ENCODE measurements at regions not wholly inside any gene's neighbourhood (a gene's known extent, or its start where the extent isn't known, plus 50 kb on each side); places are given as distances from the start of the nearest gene placed in this dataset.

DNA sequence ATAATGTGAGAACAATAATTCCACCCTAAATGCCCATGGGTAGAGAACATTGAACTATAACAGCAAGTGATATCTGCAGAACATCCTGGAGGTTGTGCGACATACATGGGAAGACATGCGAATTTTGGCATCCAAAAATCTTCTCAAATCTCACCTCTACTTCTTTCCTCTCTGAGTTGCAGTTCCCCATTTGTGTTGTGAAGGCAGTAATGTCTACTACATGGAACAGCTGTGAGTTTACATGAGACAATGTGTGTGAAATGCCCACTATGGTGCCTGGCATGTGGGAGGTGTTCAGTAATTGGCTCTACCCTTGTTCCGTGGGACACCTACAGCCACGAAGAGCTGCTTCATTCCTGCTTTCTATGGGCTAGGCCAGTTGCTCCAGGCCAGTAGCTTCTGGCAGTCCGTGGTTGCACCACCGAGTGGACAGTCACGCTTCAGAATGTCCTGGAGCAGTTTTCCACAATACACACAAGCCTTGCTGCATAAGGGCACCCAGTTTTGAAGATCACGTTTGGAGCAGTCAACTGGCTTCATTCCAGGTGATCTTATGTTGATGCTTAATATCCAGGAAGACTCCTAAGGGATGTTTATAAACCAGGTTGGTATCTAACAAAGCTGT, 297.7 kb downstream of the DEPDC1B start:
- no peak for TF ChIP-seq CTCF (IDR thresholded peaks at IDR 0.05)
- no peak for TF ChIP-seq EZH2 (IDR thresholded peaks at IDR 0.05; ENCODE audit: borderline replicate concordance, insufficient read depth, low read depth, low read length, poor library complexity, severe bottlenecking)
